CD14-positive monocyte (primary cell): ENCODE measurements at regions not wholly inside any gene's neighbourhood (a gene's known extent, or its start where the extent isn't known, plus 50 kb on each side); places are given as distances from the start of the nearest gene placed in this dataset.

Source experiments
- DNase-seq, 3 donors: peaks; one replicate each; pipeline ENCODE4 v3.0.0-alpha.2; 2011 to 2022
- H2AFZ ChIP-seq: 2 replicates; pipeline ENCODE4 v1.6.0; 2012; ENCODE audit warnings: mild to moderate bottlenecking, low read depth, low read length, inconsistent platforms; ENCODE audit not compliant: insufficient read depth, poor library complexity, severe bottlenecking
- H3K27ac ChIP-seq, 2 donors: 1 replicate in 1 of 2; 2 replicates in 1 of 2; pipeline ENCODE4 v1.5.1; 2012 to 2013; ENCODE audit warnings: low read length in 2 of 2, control low read depth in 1 of 2, inconsistent platforms in 1 of 2, low read depth in 1 of 2, mild to moderate bottlenecking in 1 of 2
- H3K27me3 ChIP-seq, 2 donors: one replicate each; pipeline versions ENCODE4 v1.6.0 to v1.6.1; 2011 to 2013; ENCODE audit warnings: low read length in 2 of 2; ENCODE audit not compliant: control insufficient read depth in 2 of 2, insufficient read depth in 2 of 2
- H3K36me3 ChIP-seq, 2 donors: replicated peaks in 1 of 2; 1 replicate in 1 of 2; 2 replicates in 1 of 2; pipeline versions ENCODE4 v1.5.1 to v1.6.1; 2012 to 2013; ENCODE audit warnings: low read length in 2 of 2, control low read depth in 1 of 2, inconsistent platforms in 1 of 2, mild to moderate bottlenecking in 1 of 2; ENCODE audit not compliant: insufficient read depth in 2 of 2, control insufficient read depth in 1 of 2
- H3K4me1 ChIP-seq, 2 donors: 1 replicate in 1 of 2; 2 replicates in 1 of 2; pipeline versions ENCODE4 v1.5.1 to v1.6.1; 2012 to 2013; ENCODE audit warnings: low read length in 2 of 2, control low read depth in 1 of 2, inconsistent platforms in 1 of 2, mild to moderate bottlenecking in 1 of 2, moderate library complexity in 1 of 2; ENCODE audit not compliant: insufficient read depth in 2 of 2, control insufficient read depth in 1 of 2
- H3K4me2 ChIP-seq: replicated peaks from 2 replicates; pipeline ENCODE3; 2012; ENCODE audit warnings: low read length, moderate library complexity, mild to moderate bottlenecking; ENCODE audit not compliant: poor library complexity, severe bottlenecking; ENCODE audit errors: extremely low read depth
- H3K4me3 ChIP-seq, 3 experiments: fragments of 200-600 bp in 1 of 3; sonication (generic) in 1 of 3; replicated peaks in 1 of 3; 1 replicate in 2 of 3; 2 replicates in 1 of 3; pipeline ENCODE4 v1.5.1; 2011 to 2013; ENCODE audit warnings: low read length in 3 of 3, mild to moderate bottlenecking in 3 of 3, control low read depth in 2 of 3, low read depth in 2 of 3, inconsistent platforms in 1 of 3, moderate library complexity in 1 of 3
- H3K79me2 ChIP-seq: 2 replicates; pipeline ENCODE4 v1.6.0; 2012; ENCODE audit warnings: mild to moderate bottlenecking, control low read depth, inconsistent platforms, low read length, moderate library complexity; ENCODE audit not compliant: insufficient read depth
- H3K9ac ChIP-seq: 2 replicates; pipeline ENCODE4 v1.6.0; 2017; ENCODE audit warnings: low read length, mild to moderate bottlenecking; ENCODE audit not compliant: insufficient read depth, poor library complexity, severe bottlenecking
- H3K9me3 ChIP-seq, 2 donors: replicated peaks in 1 of 2; 1 replicate in 1 of 2; 2 replicates in 1 of 2; pipeline versions ENCODE4 v1.5.1 to v1.6.1; 2012 to 2013; ENCODE audit warnings: low read length in 2 of 2, control low read depth in 1 of 2; ENCODE audit not compliant: control insufficient read depth in 1 of 2, insufficient read depth in 1 of 2
- H4K20me1 ChIP-seq: 2 replicates; pipeline ENCODE4 v1.6.0; 2012; ENCODE audit warnings: mild to moderate bottlenecking, low read length, control low read depth, moderate library complexity; ENCODE audit not compliant: insufficient read depth
- H3K27ac Mint-ChIP-seq, 7 donors: one replicate each; pipeline ENCODE4 v1.8.0; 2020; ENCODE audit warnings: mild to moderate bottlenecking in 7 of 7, mixed read lengths in 7 of 7, moderate library complexity in 6 of 7, inconsistent platforms in 2 of 7
- H3K27me3 Mint-ChIP-seq, 3 donors: one replicate each; pipeline ENCODE4 v1.8.0; 2021 to 2022; ENCODE audit warnings: low read depth in 3 of 3, mild to moderate bottlenecking in 3 of 3, mixed read lengths in 3 of 3, moderate library complexity in 3 of 3, inconsistent platforms in 1 of 3
- H3K36me3 Mint-ChIP-seq, 2 donors: one replicate each; pipeline ENCODE4 v1.8.0; 2020; ENCODE audit warnings: mixed read lengths in 2 of 2, inconsistent platforms in 1 of 2, mild to moderate bottlenecking in 1 of 2
- H3K4me1 Mint-ChIP-seq: one replicate; pipeline ENCODE4 v1.8.0; 2020; ENCODE audit warnings: mild to moderate bottlenecking, mixed read lengths
- H3K4me3 Mint-ChIP-seq, 2 donors: one replicate each; pipeline ENCODE4 v1.8.0; 2020; ENCODE audit warnings: mild to moderate bottlenecking in 2 of 2, mixed read lengths in 2 of 2, moderate library complexity in 1 of 2
- H3K9me3 Mint-ChIP-seq, 7 donors: one replicate each; pipeline ENCODE4 v1.8.0; 2020 to 2022; ENCODE audit warnings: mixed read lengths in 7 of 7, mild to moderate bottlenecking in 6 of 7, moderate library complexity in 6 of 7, inconsistent platforms in 2 of 7
- CTCF ChIP-seq: fragments of 200-600 bp; IDR thresholded peaks from one replicate; pipeline ENCODE4 v1.8.0; 2022; ENCODE audit warnings: antibody characterized with exemption, mild to moderate bottlenecking
- WGBS: methylation state at CpG from one replicate; pipeline ENCODE4 v1.1.5; 2013; ENCODE audit warnings: missing lambda C conversion rate; ENCODE audit not compliant: insufficient coverage; 5-methylcytosine and 5-hydroxymethylcytosine counted together
- intact Hi-C, 2 donors: fragments of 100-400 bp; cut with micrococcal nuclease; formaldehyde crosslinking; loops; one replicate each; pipeline versions ENCODE4 v1.15.0 to v1.15.1; 2023

- Mint-ChIP-seq H3K27me3 (peaks cover 0 to 28% (median 8%) of the 10 kb centered on the region in 3 donors), H3K4me1 (no peaks in the 10 kb centered on the region), H3K9me3 (peaks cover 0 to 5% (median 0%) of the 10 kb centered on the region in 7 donors), H3K4me3 (no peak overlapping the region), H3K36me3 (no peaks in the 10 kb centered on the region), H3K27ac (no peak overlapping the region)
- H3K79me2 ChIP-seq, result no peaks in the 10 kb centered on the region
- intact Hi-C loops, result no loop called here
- no peak overlapping the region for H3K4me2 ChIP-seq
- no peaks in the 10 kb centered on the region for H3K9me3 ChIP-seq
- no peaks in the 10 kb centered on the region for H3K4me1 ChIP-seq
- H3K27ac ChIP-seq, result no peak overlapping the region
- H3K36me3 ChIP-seq, result no peaks in the 10 kb centered on the region
- DNase-seq, result no peak
- H4K20me1 ChIP-seq, result no peaks in the 10 kb centered on the region
- WGBS, result 72% methylated on average over 3 of the region's 7 CpGs
- H3K27me3 ChIP-seq, result no peaks in the 10 kb centered on the region
- no peak for TF ChIP-seq CTCF
- H3K4me3 ChIP-seq, result no peak overlapping the region
- H2AFZ ChIP-seq, result no peak overlapping the region
- no peak overlapping the region for H3K9ac ChIP-seq
Measured at GRCh38 chr14:98908050-98908449, 363.9 kb downstream of the BCL11B start.

GRCh38 chr14:98909251-98909944 lies 362.6 kb downstream of the BCL11B start:
- Mint-ChIP-seq H3K27me3 (peaks cover 0 to 31% (median 8%) of the 10 kb centered on the region in 3 donors), H3K36me3 (no peaks in the 10 kb centered on the region), H3K4me3 (no peak overlapping the region), H3K9me3 (peaks cover 0 to 1% (median 0%) of the 10 kb centered on the region in 7 donors), H3K27ac (no peak overlapping the region), H3K4me1 (no peaks in the 10 kb centered on the region)
- TF ChIP-seq CTCF, result no peak
- no peaks in the 10 kb centered on the region for H3K9me3 ChIP-seq
- no peak overlapping the region for H3K9ac ChIP-seq
- no peaks in the 10 kb centered on the region for H3K4me1 ChIP-seq
- no peaks in the 10 kb centered on the region for H4K20me1 ChIP-seq
- H3K4me3 ChIP-seq, result no peak overlapping the region
- no peak overlapping the region for H2AFZ ChIP-seq
- H3K79me2 ChIP-seq, result no peaks in the 10 kb centered on the region
- H3K36me3 ChIP-seq, result no peaks in the 10 kb centered on the region
- H3K27me3 ChIP-seq, result no peaks in the 10 kb centered on the region
- DNase-seq, result no peak
- intact Hi-C loops, result no loop called here
- WGBS, result 79% methylated on average over 5 of the region's 11 CpGs
- no peak overlapping the region for H3K4me2 ChIP-seq
- no peak overlapping the region for H3K27ac ChIP-seq
